HEK293 (cell line): ENCODE measurements at regions not wholly inside any gene's neighbourhood (a gene's known extent, or its start where the extent isn't known, plus 50 kb on each side); places are given as distances from the start of the nearest gene placed in this dataset.

Experiments used
- CTCF ChIA-PET: fragments of 350-600 bp; formaldehyde crosslinking; extraction: SDS; loops from one replicate; lab custom pipeline; 2021; ENCODE audit warnings: antibody characterized with exemption; lab: Yijun Ruan, JAX
- POLR2A ChIA-PET: fragments of 300-600 bp; formaldehyde crosslinking; extraction: SDS; loops from one replicate; lab custom pipeline; 2020; ENCODE audit warnings: antibody characterized with exemption, inconsistent platforms; lab: Yijun Ruan, JAX
- H3K27ac ChIP-seq: fragments of 200-500 bp; sonication (Bioruptor generic); 2 replicates; pipeline ENCODE4 v1.5.1; 2014; ENCODE audit warnings: low read depth, low read length, control low read depth, inconsistent platforms; ENCODE audit errors: extremely low read depth
- H3K36me3 ChIP-seq, 2 experiments: fragments of 200-500 bp in 1 of 2; sonication (Bioruptor generic) in 1 of 2; 1 replicate in 1 of 2; 2 replicates in 1 of 2; pipeline ENCODE4 v1.5.1; 2014 to 2017; ENCODE audit warnings: inconsistent platforms in 2 of 2, low read length in 2 of 2; ENCODE audit not compliant: control insufficient read depth in 2 of 2, insufficient read depth in 1 of 2
- H3K4me1 ChIP-seq: fragments of 200-500 bp; sonication (Bioruptor generic); 2 replicates; pipeline ENCODE4 v1.5.1; 2014; ENCODE audit warnings: mild to moderate bottlenecking, low read length, inconsistent platforms; ENCODE audit not compliant: control insufficient read depth, insufficient read depth
- H3K4me3 ChIP-seq: 2 replicates; pipeline ENCODE4 v1.5.1; 2011; ENCODE audit warnings: low read depth, mild to moderate bottlenecking, control low read depth, low read length, moderate library complexity
- H3K9me3 ChIP-seq: fragments of 200-500 bp; sonication (Bioruptor generic); 2 replicates; pipeline ENCODE4 v1.5.1; 2014; ENCODE audit warnings: low read depth, low read length, inconsistent platforms; ENCODE audit not compliant: control insufficient read depth, insufficient read depth
- HOXA7 ChIP-seq: sonication (generic); formaldehyde crosslinking; IDR thresholded peaks from 2 replicates; pipeline ENCODE4 v1.8.1; 2022; ENCODE audit warnings: missing genetic modification reagents, borderline replicate concordance
- ZFP69B ChIP-seq: fragments of 450-650 bp; formaldehyde crosslinking; IDR thresholded peaks from 2 replicates; pipeline ENCODE4 v1.5.1; 2016; ENCODE audit warnings: missing biosample characterization, missing genetic modification characterization
- ZNF23 ChIP-seq: fragments of 450-650 bp; formaldehyde crosslinking; IDR thresholded peaks from 2 replicates; pipeline ENCODE4 v1.5.1; 2016; ENCODE audit warnings: missing biosample characterization, missing genetic modification characterization, borderline replicate concordance
- ZNF341 ChIP-seq: fragments of 450-650 bp; formaldehyde crosslinking; IDR thresholded peaks from 2 replicates; pipeline ENCODE4; 2016; ENCODE audit warnings: low read depth, missing biosample characterization, missing genetic modification characterization
- ZNF366 ChIP-seq: fragments of 450-650 bp; formaldehyde crosslinking; conservative IDR thresholded peaks from 2 replicates; pipeline ENCODE4 v1.5.1; 2016; ENCODE audit warnings: missing biosample characterization, missing genetic modification characterization
- ZNF548 ChIP-seq: fragments of 450-650 bp; formaldehyde crosslinking; IDR thresholded peaks from 2 replicates; pipeline ENCODE4 v1.5.1; 2016; ENCODE audit warnings: missing biosample characterization, missing genetic modification characterization
- ZNF600 ChIP-seq: fragments of 450-650 bp; formaldehyde crosslinking; IDR thresholded peaks from 2 replicates; pipeline ENCODE4 v1.5.1; 2016; ENCODE audit warnings: missing biosample characterization, missing genetic modification characterization
- ZNF747 ChIP-seq: fragments of 450-650 bp; formaldehyde crosslinking; IDR thresholded peaks from 2 replicates; pipeline ENCODE4 v1.5.1; 2016; ENCODE audit warnings: missing biosample characterization, missing genetic modification characterization
- ZNF843 ChIP-seq: fragments of 450-650 bp; formaldehyde crosslinking; IDR thresholded peaks from 2 replicates; pipeline ENCODE4 v1.5.1; 2016; ENCODE audit warnings: missing biosample characterization, missing genetic modification characterization
- TF ChIP-seq, protein P1 (sequence below): fragments of 450-650 bp; formaldehyde crosslinking; IDR thresholded peaks from 2 replicates; pipeline ENCODE4 v1.5.1; 2016; ENCODE audit warnings: missing biosample characterization, missing genetic modification characterization
- TF ChIP-seq, protein P2 (sequence below): fragments of 450-650 bp; formaldehyde crosslinking; conservative IDR thresholded peaks from 2 replicates; pipeline ENCODE4 v1.5.1; 2016; ENCODE audit warnings: low read depth, missing biosample characterization, missing genetic modification characterization
- TF ChIP-seq, protein P3 (sequence below): fragments of 450-650 bp; formaldehyde crosslinking; IDR thresholded peaks from 2 replicates; pipeline ENCODE4 v1.5.1; 2016; ENCODE audit warnings: missing biosample characterization, missing genetic modification characterization
- TF ChIP-seq, protein P4 (sequence below): fragments of 450-650 bp; formaldehyde crosslinking; IDR thresholded peaks from 2 replicates; pipeline ENCODE4 v1.5.1; 2016; ENCODE audit warnings: missing biosample characterization, missing genetic modification characterization

DNA sequence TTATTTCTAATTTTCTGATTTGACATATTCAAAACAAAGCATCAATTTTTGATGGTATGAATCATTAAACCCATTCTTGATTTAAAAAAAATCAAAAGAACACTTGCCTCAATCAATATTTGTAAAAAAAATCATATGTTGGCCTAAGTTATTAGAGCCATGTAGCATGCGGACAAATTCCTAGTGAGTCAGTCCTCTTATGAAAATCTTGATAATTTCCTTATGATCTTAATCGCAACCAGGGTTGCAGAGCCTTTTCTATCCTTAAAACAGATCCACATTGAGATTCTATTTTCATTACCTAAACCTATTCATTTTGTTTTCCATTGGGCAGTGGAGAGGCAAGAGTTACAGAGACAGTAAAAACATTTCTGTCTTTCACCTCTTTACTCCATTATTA is 203.2 kb downstream of the ARL4A start:
- ChIA-PET POLR2A (no interaction called here), CTCF (interaction anchor here (0.7 kb wide), 1 partner anchor 200 kb away, joined by 3 read pairs; no protein-coding TSS in a partner anchor)
- Histone ChIP-seq H3K36me3 (no peaks in the 10 kb centered on the region), H3K9me3 (no peaks in the 10 kb centered on the region), H3K27ac (no peak overlapping the region), H3K4me1 (no peaks in the 10 kb centered on the region), H3K4me3 (no peak overlapping the region)
- no peak for TF ChIP-seq ZNF600
- TF ChIP-seq, protein P1, sequence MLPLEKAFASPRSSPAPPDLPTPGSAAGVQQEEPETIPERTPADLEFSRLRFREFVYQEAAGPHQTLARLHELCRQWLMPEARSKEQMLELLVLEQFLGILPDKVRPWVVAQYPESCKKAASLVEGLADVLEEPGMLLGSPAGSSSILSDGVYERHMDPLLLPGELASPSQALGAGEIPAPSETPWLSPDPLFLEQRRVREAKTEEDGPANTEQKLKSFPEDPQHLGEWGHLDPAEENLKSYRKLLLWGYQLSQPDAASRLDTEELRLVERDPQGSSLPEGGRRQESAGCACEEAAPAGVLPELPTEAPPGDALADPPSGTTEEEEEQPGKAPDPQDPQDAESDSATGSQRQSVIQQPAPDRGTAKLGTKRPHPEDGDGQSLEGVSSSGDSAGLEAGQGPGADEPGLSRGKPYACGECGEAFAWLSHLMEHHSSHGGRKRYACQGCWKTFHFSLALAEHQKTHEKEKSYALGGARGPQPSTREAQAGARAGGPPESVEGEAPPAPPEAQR (tag by site-specific recombination) = no peak
- no peak for TF ChIP-seq ZNF843

DNA sequence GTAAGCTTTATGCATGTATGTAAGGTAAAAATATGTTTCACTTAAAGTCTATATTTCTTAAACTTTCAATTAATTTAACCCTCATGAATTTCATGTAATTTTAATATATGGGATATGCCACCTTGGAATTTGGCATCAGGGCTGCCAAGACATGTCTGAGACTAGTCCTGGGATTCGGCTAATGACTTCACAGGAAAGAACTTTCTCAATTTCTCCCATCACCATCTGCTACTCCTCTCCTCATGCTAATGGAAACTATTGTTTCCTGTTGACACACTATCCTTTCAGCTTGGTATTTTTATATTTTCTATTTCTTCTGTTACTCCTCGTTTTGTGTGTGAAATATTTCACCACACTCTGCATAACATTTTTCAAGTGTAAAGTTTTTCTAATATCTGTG is 205.9 kb downstream of the ARL4A start:
- POLR2A ChIA-PET = no interaction called here
- no peaks in the 10 kb centered on the region for H3K4me1 ChIP-seq
- CTCF ChIA-PET = no interaction called here
- no peak overlapping the region for H3K4me3 ChIP-seq
- TF ChIP-seq ZFP69B (no peak), ZNF23 (tag by site-specific recombination) (no peak), ZNF747 (tag by site-specific recombination) (no peak), ZNF341 (tag by site-specific recombination) (no peak), HOXA7 (CRISPR knock-in tag) (no peak), ZNF548 (tag by site-specific recombination) (no peak), ZNF366 (tag by site-specific recombination) (no peak)
- TF ChIP-seq, protein P2, sequence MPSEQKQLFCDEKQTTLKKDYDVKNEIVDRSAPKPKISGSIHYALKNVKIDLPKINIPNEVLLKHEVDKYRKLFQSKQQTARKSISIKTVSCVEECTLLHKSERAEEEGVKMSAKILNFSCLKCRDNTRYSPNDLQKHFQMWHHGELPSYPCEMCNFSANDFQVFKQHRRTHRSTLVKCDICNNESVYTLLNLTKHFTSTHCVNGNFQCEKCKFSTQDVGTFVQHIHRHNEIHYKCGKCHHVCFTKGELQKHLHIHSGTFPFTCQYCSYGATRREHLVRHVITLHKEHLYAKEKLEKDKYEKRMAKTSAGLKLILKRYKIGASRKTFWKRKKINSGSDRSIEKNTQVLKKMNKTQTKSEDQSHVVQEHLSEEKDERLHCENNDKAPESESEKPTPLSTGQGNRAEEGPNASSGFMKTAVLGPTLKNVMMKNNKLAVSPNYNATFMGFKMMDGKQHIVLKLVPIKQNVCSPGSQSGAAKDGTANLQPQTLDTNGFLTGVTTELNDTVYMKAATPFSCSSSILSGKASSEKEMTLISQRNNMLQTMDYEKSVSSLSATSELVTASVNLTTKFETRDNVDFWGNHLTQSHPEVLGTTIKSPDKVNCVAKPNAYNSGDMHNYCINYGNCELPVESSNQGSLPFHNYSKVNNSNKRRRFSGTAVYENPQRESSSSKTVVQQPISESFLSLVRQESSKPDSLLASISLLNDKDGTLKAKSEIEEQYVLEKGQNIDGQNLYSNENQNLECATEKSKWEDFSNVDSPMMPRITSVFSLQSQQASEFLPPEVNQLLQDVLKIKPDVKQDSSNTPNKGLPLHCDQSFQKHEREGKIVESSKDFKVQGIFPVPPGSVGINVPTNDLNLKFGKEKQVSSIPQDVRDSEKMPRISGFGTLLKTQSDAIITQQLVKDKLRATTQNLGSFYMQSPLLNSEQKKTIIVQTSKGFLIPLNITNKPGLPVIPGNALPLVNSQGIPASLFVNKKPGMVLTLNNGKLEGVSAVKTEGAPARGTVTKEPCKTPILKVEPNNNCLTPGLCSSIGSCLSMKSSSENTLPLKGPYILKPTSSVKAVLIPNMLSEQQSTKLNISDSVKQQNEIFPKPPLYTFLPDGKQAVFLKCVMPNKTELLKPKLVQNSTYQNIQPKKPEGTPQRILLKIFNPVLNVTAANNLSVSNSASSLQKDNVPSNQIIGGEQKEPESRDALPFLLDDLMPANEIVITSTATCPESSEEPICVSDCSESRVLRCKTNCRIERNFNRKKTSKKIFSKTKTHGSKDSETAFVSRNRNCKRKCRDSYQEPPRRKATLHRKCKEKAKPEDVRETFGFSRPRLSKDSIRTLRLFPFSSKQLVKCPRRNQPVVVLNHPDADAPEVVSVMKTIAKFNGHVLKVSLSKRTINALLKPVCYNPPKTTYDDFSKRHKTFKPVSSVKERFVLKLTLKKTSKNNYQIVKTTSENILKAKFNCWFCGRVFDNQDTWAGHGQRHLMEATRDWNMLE (tag by site-specific recombination) = no peak
- TF ChIP-seq, protein P3, sequence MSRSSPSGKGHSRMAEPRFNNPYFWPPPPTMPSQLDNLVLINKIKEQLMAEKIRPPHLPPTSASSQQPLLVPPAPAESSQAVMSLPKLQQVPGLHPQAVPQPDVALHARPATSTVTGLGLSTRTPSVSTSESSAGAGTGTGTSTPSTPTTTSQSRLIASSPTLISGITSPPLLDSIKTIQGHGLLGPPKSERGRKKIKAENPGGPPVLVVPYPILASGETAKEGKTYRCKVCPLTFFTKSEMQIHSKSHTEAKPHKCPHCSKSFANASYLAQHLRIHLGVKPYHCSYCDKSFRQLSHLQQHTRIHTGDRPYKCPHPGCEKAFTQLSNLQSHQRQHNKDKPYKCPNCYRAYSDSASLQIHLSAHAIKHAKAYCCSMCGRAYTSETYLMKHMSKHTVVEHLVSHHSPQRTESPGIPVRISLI (tag by site-specific recombination) = no peak
- TF ChIP-seq, protein P4, sequence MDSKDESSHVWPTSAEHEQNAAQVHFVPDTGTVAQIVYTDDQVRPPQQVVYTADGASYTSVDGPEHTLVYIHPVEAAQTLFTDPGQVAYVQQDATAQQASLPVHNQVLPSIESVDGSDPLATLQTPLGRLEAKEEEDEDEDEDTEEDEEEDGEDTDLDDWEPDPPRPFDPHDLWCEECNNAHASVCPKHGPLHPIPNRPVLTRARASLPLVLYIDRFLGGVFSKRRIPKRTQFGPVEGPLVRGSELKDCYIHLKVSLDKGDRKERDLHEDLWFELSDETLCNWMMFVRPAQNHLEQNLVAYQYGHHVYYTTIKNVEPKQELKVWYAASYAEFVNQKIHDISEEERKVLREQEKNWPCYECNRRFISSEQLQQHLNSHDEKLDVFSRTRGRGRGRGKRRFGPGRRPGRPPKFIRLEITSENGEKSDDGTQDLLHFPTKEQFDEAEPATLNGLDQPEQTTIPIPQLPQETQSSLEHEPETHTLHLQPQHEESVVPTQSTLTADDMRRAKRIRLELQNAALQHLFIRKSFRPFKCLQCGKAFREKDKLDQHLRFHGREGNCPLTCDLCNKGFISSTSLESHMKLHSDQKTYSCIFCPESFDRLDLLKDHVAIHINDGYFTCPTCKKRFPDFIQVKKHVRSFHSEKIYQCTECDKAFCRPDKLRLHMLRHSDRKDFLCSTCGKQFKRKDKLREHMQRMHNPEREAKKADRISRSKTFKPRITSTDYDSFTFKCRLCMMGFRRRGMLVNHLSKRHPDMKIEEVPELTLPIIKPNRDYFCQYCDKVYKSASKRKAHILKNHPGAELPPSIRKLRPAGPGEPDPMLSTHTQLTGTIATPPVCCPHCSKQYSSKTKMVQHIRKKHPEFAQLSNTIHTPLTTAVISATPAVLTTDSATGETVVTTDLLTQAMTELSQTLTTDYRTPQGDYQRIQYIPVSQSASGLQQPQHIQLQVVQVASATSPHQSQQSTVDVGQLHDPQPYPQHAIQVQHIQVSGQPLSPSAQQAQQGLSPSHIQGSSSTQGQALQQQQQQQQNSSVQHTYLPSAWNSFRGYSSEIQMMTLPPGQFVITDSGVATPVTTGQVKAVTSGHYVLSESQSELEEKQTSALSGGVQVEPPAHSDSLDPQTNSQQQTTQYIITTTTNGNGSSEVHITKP = no peak
- TF ChIP-seq, all 188 proteins: peak for 0
- Histone ChIP-seq H3K27ac (no peak overlapping the region), H3K9me3 (no peaks in the 10 kb centered on the region), H3K36me3 (no peaks in the 10 kb centered on the region)
